ENCODE measurements at regions not wholly inside any gene's neighbourhood (a gene's known extent, or its start where the extent isn't known, plus 50 kb on each side); places are given as distances from the start of the nearest gene placed in this dataset.
"Not testable (repeated sequence)": the region's sequence is repeated elsewhere in the genome, so short reads cannot be mapped to it uniquely, and the experiment has no call there.

GRCh38 chr20:58033026-58033536 lies 195.4 kb downstream of the ANKRD60 start:
- DNase-seq = no peak

DNA sequence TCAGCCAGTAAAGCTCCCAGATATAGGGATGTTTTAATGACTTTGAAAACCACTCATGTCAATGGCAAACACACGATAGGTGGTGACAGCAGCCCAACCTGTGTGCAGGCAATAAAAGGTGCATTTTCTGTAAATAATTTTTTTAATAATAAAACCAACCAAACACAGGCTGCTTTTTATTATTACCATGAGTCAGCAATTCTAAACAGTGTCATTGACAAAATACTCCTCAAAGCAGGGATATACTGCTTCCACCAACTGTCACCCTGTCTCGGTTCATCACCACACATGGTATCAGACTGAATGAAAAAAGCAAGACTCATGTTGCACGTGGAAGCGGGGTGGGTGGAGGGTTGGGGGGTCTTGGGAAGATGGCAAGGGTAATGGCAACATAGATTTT lies 195.9 kb downstream of the ANKRD60 start:
- no peak for DNase-seq

GRCh38 chr20:58031350-58031749 lies 197.1 kb downstream of the ANKRD60 start:
- DNase-seq = not testable (repeated sequence)

DNA sequence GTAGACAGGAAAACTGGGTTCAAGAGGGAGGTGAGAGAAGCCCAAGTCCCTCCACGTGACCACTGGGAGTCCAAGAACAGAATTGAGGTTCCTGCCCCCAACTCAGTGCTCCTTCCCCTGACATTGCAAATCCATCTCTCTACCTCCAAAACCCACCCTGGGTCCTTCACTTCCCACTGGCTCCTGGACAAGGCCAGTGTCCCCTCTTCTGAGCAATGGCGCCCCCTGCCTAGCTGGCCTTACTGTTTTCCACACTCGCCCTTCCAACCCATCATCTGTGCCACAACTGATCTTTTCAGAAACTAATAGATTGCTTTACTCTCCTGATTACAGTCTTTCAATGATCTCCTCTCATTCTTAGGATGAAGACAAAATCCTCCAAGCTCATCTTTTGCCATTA lies 200.3 kb downstream of the ANKRD60 start:
- DNase-seq = no peak

DNA sequence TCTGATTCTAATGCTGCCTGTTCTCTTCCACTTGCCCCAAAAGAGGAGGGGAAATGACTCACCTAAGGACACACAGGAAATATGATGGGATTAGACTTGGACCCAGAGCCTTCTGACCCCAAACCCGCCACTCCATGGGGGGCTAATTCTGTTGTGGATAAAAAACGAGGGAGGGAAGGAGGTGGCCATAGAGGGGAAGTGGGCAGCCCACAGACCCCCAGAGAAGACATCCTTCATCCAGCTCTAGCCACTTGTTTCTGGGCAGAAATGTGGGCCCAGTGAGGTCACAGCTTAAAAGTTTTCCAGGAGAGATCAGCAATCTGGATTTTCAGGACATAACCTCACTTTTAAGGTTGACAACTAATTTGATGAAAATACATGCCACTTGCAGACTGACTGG lies 202.1 kb downstream of the ANKRD60 start:
- DNase-seq = no peak

GRCh38 chr20:58025233-58025632 lies 203.2 kb downstream of the ANKRD60 start:
- DNase-seq = no peak

DNA sequence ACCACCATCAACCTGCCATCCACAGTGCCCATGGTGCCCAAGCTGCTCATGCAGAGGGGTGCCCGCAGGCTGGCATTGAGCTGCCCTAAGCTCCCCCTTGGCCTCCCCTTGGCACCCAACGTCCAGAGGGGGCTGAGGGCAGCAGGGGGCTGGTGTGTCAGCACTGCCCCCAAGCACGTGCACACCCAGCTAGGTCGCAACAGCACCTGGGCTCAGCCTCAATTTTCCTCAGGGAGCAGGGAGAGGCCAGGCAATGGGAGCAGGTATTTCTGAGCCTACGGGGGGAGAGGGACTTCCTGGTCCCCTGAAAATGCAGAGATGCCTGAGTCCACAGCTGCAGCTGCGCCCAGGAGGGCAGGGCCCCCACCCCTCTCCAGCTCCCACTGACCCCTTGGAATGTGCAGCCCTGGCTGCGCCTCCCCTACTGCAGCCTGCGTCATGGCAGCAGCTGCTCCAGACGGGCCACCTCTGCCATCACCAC lies 204.2 kb downstream of the ANKRD60 start:
- DNase-seq = no peak

GRCh38 chr20:58023781-58024180 lies 204.7 kb downstream of the ANKRD60 start:
- DNase-seq = no peak

GRCh38 chr20:58023346-58023745 lies 205.1 kb downstream of the ANKRD60 start:
- no peak for DNase-seq

DNA sequence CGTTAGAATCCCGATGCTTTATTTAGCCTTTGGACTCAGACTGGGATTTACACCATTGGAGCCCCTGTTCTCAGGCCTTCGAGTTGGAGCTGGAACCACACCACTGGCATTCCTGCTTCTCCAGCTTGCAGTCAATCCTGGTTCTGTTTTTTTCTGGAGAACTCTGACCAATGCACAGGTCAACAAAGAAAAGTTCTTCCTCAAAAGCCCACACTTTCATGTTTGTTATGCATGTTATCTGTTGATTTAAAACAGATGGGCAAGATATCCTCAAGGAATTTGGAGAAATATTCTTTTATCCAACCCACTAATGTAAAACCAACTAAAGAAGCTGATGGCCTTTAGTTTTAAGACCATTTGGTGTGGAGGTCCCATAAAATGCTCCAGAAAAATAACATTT lies 205.7 kb downstream of the ANKRD60 start:
- DNase-seq = no peak

GRCh38 chr20:58021481-58021880 lies 207.0 kb downstream of the ANKRD60 start:
- no peak for DNase-seq

DNA sequence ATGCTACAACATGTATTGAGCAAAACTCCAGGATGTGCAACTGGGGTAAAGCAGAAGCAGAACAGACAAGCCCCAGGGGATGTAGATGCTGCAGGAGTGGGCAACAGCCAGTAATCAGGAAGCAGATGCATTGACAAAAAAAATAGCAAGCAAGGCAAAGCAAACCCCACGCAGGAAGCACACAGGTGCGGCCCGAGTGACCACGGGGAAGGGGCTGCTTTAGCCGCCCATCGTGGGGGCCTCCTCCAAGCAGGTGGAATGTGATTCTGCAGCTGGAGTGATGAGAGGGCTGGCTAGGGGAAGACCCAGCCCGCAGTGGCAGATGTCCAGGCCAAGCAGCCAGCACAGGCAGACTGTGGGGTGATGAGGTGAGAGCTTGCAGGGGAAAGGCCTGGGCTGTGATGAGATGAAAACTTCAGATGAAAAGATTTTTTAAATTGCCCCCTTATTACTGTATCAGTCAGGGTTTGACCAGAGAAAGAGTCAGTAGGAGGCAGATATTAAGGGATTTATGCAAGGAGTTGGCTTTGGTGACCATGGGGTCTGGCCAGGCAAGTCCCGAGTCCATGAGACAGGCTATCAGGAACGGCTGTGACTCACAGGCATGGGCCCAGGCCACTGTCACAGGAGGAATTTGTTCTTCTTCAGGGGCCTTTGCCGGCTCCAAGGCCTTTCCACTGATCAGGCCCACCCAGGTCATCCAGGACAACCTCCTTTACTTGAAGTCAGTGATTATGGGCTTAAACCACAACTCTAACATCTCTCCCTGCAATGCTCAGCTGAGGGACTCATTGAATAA lies 207.6 kb downstream of the ANKRD60 start:
- no peak for DNase-seq

- DNase-seq = no peak
Measured at GRCh38 chr20:58019850-58020625, 208.4 kb downstream of the ANKRD60 start.

DNA sequence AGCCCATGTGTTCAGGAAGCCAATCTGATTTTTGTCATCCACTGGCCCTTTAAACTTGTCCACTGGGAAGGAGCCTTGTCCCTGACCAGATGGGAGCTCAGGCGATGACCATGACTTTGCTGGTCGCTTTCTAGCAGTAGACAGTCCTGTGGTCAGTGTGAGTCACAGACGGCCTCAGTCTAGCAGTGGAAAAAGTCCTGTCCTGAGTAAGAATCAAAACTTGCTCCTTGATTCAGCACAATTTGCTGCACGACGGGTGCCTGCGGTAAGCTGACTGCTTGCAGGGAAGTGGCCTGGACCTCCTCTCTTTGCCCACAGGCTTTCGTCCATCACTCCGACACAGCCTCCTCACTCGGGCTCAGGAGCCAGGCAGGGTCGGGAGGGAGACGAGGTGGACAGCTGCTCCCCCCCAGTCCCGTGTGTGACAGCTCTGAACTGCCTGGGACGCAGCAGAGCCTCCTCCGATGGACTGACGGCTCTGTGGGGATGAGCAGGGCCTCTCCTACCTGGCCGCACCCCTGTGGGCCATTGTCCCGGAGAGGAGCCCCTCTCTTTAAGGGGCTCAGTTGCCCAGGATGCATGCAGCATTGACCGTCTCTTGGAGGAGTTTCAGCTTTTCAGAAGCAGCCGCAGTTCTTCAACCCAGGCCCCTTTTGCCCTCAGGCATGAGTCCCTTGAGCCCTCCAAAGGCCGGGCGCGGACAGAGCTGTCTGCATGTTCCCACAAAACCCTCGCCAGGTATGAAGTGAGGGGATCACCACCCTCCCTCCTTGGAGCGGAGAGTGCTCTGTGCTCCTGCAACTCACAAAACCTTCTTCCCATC lies 209.2 kb downstream of the ANKRD60 start:
- DNase-seq = no peak

- DNase-seq = no peak
Measured at GRCh38 chr20:58018590-58018989, 209.9 kb downstream of the ANKRD60 start.

DNA sequence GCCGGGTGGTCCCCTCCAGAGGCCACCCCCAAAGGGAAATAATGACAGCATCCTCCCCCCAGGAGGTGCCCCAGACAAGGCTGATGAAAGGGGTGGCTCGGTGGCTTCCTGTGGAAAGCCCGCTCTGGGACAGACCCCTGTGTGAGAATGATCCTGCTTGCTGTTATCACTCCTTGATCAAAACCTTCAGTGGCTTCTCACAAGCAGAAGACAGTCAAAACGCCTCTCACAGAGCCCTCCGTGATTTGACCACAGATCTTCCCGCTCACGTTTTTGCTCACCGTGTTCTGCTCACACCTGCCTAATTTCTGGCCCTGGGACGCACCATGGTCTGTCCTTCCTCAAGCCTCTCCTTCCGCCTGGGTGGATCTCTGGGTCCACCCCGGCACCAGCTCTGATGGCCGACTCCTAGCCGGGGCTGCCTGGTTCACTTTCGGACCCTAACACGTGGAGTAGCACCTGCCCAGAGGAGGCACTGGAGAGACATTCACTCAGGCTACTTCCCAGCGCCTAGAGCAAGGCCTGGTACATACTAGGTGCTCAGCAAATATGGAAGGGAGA lies 210.4 kb downstream of the ANKRD60 start:
- DNase-seq = no peak

- DNase-seq = peak; percentile 20
Measured at GRCh38 chr20:58017231-58017969, 211.1 kb downstream of the ANKRD60 start.

DNA sequence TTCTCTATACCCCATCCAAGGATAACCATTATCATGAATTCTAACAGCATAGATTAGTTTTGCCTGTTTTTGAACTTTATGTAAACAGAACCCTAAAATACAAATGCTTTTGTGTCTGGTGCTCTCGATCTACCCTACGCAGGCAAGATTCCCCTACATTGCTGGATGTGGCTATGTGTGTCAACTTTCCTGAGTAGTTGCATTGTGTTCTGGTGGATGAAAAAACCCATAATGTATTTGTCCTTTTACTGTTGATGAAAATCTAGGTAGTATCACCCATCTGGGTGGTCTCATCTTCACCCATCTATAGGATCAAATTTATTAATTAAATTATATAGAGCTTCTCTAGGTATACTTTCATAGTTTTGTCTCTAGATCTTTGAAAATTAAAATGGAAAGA lies 211.7 kb downstream of the ANKRD60 start:
- no peak for DNase-seq

- DNase-seq = no peak
Measured at GRCh38 chr20:58014628-58015315, 213.7 kb downstream of the ANKRD60 start.

- no peak for DNase-seq
Measured at GRCh38 chr20:58012731-58013510, 215.5 kb downstream of the ANKRD60 start.

Measured in fibroblast of skin of right quadriceps (primary cell).